HG03280 (cell line): ENCODE measurements at regions not wholly inside any gene's neighbourhood (a gene's known extent, or its start where the extent isn't known, plus 50 kb on each side); places are given as distances from the start of the nearest gene placed in this dataset.

ENCODE experiments used
- ATAC-seq: cut with Tn5 transposase; IDR thresholded peaks from one replicate; pipeline ENCODE4 v1.9.1; 2021; ENCODE audit warnings: mild to moderate bottlenecking, moderate library complexity; ENCODE audit not compliant: unreplicated experiment

GRCh38 chr7:52502281-52502680 is 533.2 kb upstream of the POM121L12 start:
- no peak for ATAC-seq

- no peak for ATAC-seq
These were observed 533.7 kb upstream of the POM121L12 start for GRCh38 chr7:52501696-52502095.

GRCh38 chr7:52500841-52501240 is 534.6 kb upstream of the POM121L12 start:
- ATAC-seq: no peak

GRCh38 chr7:52498366-52498765 is 537.1 kb upstream of the POM121L12 start:
- ATAC-seq: no peak

- no peak for ATAC-seq
These were observed 549.2 kb upstream of the POM121L12 start for GRCh38 chr7:52486267-52486666.

- no peak for ATAC-seq
These were observed 553.4 kb upstream of the POM121L12 start for GRCh38 chr7:52482076-52482475.

GRCh38 chr7:52481571-52481970 is 553.9 kb upstream of the POM121L12 start:
- ATAC-seq: no peak

- ATAC-seq: no peak
These were observed 555.4 kb upstream of the POM121L12 start for GRCh38 chr7:52479990-52480389.

- no peak for ATAC-seq
These were observed 560.3 kb upstream of the POM121L12 start for GRCh38 chr7:52475001-52475582.

- ATAC-seq: no peak
These were observed 561.7 kb upstream of the POM121L12 start for GRCh38 chr7:52473756-52474155.

- no peak for ATAC-seq
These were observed 563.3 kb upstream of the POM121L12 start for GRCh38 chr7:52472006-52472620.

- no peak for ATAC-seq
These were observed 570.2 kb upstream of the POM121L12 start for GRCh38 chr7:52465216-52465615.

GRCh38 chr7:52463341-52463740 is 572.1 kb upstream of the POM121L12 start:
- ATAC-seq: no peak

GRCh38 chr7:52462474-52462873 is 573.0 kb upstream of the POM121L12 start:
- no peak for ATAC-seq

- no peak for ATAC-seq
These were observed 579.9 kb upstream of the POM121L12 start for GRCh38 chr7:52455571-52455970.

- ATAC-seq: no peak
These were observed 584.6 kb upstream of the POM121L12 start for GRCh38 chr7:52450816-52451215.

GRCh38 chr7:52447581-52448180 is 587.8 kb upstream of the POM121L12 start:
- no peak for ATAC-seq

- no peak for ATAC-seq
These were observed 599.2 kb upstream of the POM121L12 start for GRCh38 chr7:52436278-52436677.

GRCh38 chr7:52431082-52431815 is 604.2 kb upstream of the POM121L12 start:
- ATAC-seq: no peak

GRCh38 chr7:52423251-52423650 is 612.2 kb upstream of the POM121L12 start:
- no peak for ATAC-seq

- ATAC-seq: no peak
These were observed 622.4 kb upstream of the POM121L12 start for GRCh38 chr7:52413051-52413450.

GRCh38 chr7:52410032-52410431 is 625.4 kb upstream of the POM121L12 start:
- ATAC-seq: no peak
